Mesenchymal stem cell (in vitro differentiated cells and primary cell): ENCODE measurements at regions not wholly inside any gene's neighbourhood (a gene's known extent, or its start where the extent isn't known, plus 50 kb on each side); places are given as distances from the start of the nearest gene placed in this dataset.

Experiments
- DNase-seq: peaks from one replicate; pipeline ENCODE4 v3.0.0-alpha.2; 2013
- H2AFZ ChIP-seq: one replicate; pipeline ENCODE4 v1.6.1; 2013; ENCODE audit warnings: low read depth, mild to moderate bottlenecking, control low read depth, inconsistent platforms, low read length, moderate library complexity
- H2AK5ac ChIP-seq: 2 replicates; pipeline ENCODE4 v1.6.1; 2013; ENCODE audit warnings: low read length, moderate library complexity, mild to moderate bottlenecking, inconsistent platforms; ENCODE audit not compliant: severe bottlenecking
- H2BK120ac ChIP-seq: one replicate; pipeline ENCODE4 v1.6.1; 2013; ENCODE audit warnings: low read depth, mild to moderate bottlenecking, inconsistent platforms, low read length, moderate library complexity
- H2BK12ac ChIP-seq, 2 experiments: one replicate each; pipeline ENCODE4 v1.6.1; 2013; ENCODE audit warnings: inconsistent platforms in 2 of 2, low read length in 2 of 2, mild to moderate bottlenecking in 2 of 2, moderate library complexity in 2 of 2, control low read depth in 1 of 2
- H2BK15ac ChIP-seq: one replicate; pipeline ENCODE4 v1.6.1; 2013; ENCODE audit warnings: mild to moderate bottlenecking, low read depth, inconsistent platforms; ENCODE audit not compliant: poor library complexity, severe bottlenecking
- H2BK5ac ChIP-seq: 2 replicates; pipeline ENCODE4 v1.6.1; 2013; ENCODE audit warnings: low read depth, mild to moderate bottlenecking, low read length, control low read depth, inconsistent platforms; ENCODE audit not compliant: poor library complexity, severe bottlenecking
- H3K14ac ChIP-seq, 2 experiments: one replicate each; pipeline ENCODE4 v1.6.1; 2013; ENCODE audit warnings: inconsistent platforms in 2 of 2, low read length in 2 of 2, control low read depth in 1 of 2, mild to moderate bottlenecking in 1 of 2, moderate library complexity in 1 of 2
- H3K18ac ChIP-seq, 2 experiments: one replicate each; pipeline ENCODE4 v1.6.1; 2013; ENCODE audit warnings: inconsistent platforms in 2 of 2, low read length in 2 of 2, control low read depth in 1 of 2, low read depth in 1 of 2, mild to moderate bottlenecking in 1 of 2
- H3K23ac ChIP-seq, 2 experiments: one replicate each; pipeline ENCODE4 v1.6.1; 2013; ENCODE audit warnings: inconsistent platforms in 2 of 2, low read length in 2 of 2, mild to moderate bottlenecking in 2 of 2, moderate library complexity in 2 of 2, control low read depth in 1 of 2
- H3K27ac ChIP-seq: 2 replicates; pipeline ENCODE4 v1.5.1; 2013; ENCODE audit warnings: mild to moderate bottlenecking, moderate library complexity, low read length, control low read depth, inconsistent platforms; ENCODE audit not compliant: poor library complexity, severe bottlenecking
- H3K27me3 ChIP-seq, 2 experiments: 2 replicates each; pipeline versions ENCODE4 v1.6.1 to v1.7.0; 2013; ENCODE audit warnings: low read length in 2 of 2, mild to moderate bottlenecking in 2 of 2, moderate library complexity in 2 of 2, control low read depth in 1 of 2, inconsistent platforms in 1 of 2; ENCODE audit not compliant: control insufficient read depth in 1 of 2, insufficient read depth in 1 of 2
- H3K36me3 ChIP-seq, 2 experiments: 2 replicates each; pipeline versions ENCODE4 v1.6.1 to v1.7.0; 2013; ENCODE audit warnings: low read length in 2 of 2, control low read depth in 1 of 2, inconsistent platforms in 1 of 2, low read depth in 1 of 2, mild to moderate bottlenecking in 1 of 2; ENCODE audit not compliant: insufficient read depth in 2 of 2, control insufficient read depth in 1 of 2
- H3K4ac ChIP-seq, 2 experiments: one replicate each; pipeline ENCODE4 v1.6.1; 2013; ENCODE audit warnings: inconsistent platforms in 2 of 2, low read length in 2 of 2, mild to moderate bottlenecking in 2 of 2, moderate library complexity in 2 of 2, control low read depth in 1 of 2, low read depth in 1 of 2
- H3K4me1 ChIP-seq: 2 replicates; pipeline ENCODE4 v1.6.1; 2013; ENCODE audit warnings: low read depth, low read length, control low read depth; ENCODE audit not compliant: control insufficient read depth, insufficient read depth
- H3K4me2 ChIP-seq: 2 replicates; pipeline ENCODE4 v1.6.1; 2013; ENCODE audit warnings: low read length, mild to moderate bottlenecking, inconsistent platforms; ENCODE audit not compliant: poor library complexity, severe bottlenecking
- H3K4me3 ChIP-seq, 2 experiments: 2 replicates each; pipeline versions ENCODE4 v1.5.1 to v1.7.0; 2013; ENCODE audit warnings: low read length in 2 of 2, mild to moderate bottlenecking in 2 of 2, control low read depth in 1 of 2, low read depth in 1 of 2; ENCODE audit not compliant: insufficient read depth in 1 of 2
- H3K79me1 ChIP-seq: replicated peaks from 2 replicates; pipeline ENCODE4 v1.6.1; 2013; ENCODE audit warnings: mild to moderate bottlenecking, control low read depth, low read length, inconsistent platforms; ENCODE audit not compliant: poor library complexity, severe bottlenecking
- H3K9ac ChIP-seq: 2 replicates; pipeline ENCODE4 v1.7.0; 2013; ENCODE audit warnings: mild to moderate bottlenecking, low read length, moderate library complexity
- H3K9me3 ChIP-seq: 2 replicates; pipeline ENCODE4 v1.7.0; 2013; ENCODE audit warnings: mild to moderate bottlenecking, low read length; ENCODE audit not compliant: control insufficient read depth
- H4K8ac ChIP-seq: one replicate; pipeline ENCODE4 v1.6.1; 2013; ENCODE audit warnings: inconsistent platforms, mild to moderate bottlenecking, low read length, moderate library complexity
- H4K91ac ChIP-seq: one replicate; pipeline ENCODE4 v1.6.1; 2013; ENCODE audit warnings: mild to moderate bottlenecking, low read length, inconsistent platforms
- WGBS: methylation state at CpG from one replicate; pipeline ENCODE4 v1.1.7; 2013; ENCODE audit warnings: mixed read lengths; 5-methylcytosine and 5-hydroxymethylcytosine counted together

DNA sequence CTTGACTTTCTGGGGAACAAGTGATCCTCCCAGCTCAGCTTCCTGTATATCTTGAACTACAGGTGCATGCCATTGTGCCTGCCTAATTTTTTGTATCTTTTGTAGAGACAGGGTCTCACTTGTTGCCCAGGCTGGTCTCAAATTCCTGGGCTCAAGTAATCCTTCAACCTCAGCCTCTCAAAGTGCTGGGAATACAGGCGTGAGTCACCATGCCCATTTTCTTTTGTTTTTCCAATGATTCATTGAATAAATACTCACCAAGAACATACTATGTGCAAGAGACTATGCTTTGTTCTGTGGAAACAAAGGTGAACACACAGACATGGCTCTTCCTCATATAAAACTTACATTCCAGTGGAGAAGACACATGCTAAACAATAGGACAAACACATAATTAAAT lies 407.8 kb upstream of the DAB1 start:
- no peak overlapping the region for H4K8ac ChIP-seq
- H3K4me2 ChIP-seq, result no peak overlapping the region

DNA sequence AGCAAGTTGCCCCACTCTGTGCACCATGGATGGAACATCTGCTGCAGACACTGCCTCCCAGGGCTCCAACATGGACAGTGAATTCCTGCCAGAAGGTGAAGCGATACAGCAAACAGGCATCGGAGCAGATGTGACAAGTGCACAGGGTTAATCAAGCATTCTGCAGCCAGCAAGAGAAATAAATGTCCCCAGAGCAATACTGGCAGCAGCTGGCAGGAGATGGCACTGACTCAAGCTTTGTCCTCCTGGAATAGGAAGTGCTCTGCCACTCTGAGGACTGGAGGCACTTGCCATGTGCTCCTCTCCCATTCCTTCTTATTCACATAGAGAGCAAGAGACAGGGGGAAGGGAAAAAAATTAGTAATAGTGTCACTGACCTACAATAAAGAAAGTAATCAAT lies 402.7 kb upstream of the DAB1 start:
- Histone ChIP-seq H4K8ac (no peak overlapping the region), H3K4me1 (no peaks in the 10 kb centered on the region)

More for the DNA sequence above, 407.8 kb upstream of the DAB1 start:
- H3K23ac ChIP-seq, result no peak overlapping the region
- no peak overlapping the region for H3K27ac ChIP-seq
- H2BK5ac ChIP-seq, result no peak overlapping the region
- WGBS, result 60% methylated on average over 1 of the region's 1 CpG
- no peak overlapping the region for H2AK5ac ChIP-seq
- no peak overlapping the region for H3K4me3 ChIP-seq
- H3K36me3 ChIP-seq, result no peaks in the 10 kb centered on the region
- no peak overlapping the region for H4K91ac ChIP-seq
- no peak overlapping the region for H2AFZ ChIP-seq
- no peak overlapping the region for H3K14ac ChIP-seq
- no peak for DNase-seq
- H3K79me1 ChIP-seq, result no peaks in the 10 kb centered on the region
- H2BK12ac ChIP-seq, result no peak overlapping the region
- H3K9me3 ChIP-seq, result no peaks in the 10 kb centered on the region
- H3K18ac ChIP-seq, result no peak overlapping the region
- H3K4ac ChIP-seq, result no peak overlapping the region
- no peaks in the 10 kb centered on the region for H3K27me3 ChIP-seq
- H3K9ac ChIP-seq, result no peak overlapping the region
- H2BK120ac ChIP-seq, result no peak overlapping the region
- H3K4me1 ChIP-seq, result no peaks in the 10 kb centered on the region
- H2BK15ac ChIP-seq, result no peak overlapping the region

DNA sequence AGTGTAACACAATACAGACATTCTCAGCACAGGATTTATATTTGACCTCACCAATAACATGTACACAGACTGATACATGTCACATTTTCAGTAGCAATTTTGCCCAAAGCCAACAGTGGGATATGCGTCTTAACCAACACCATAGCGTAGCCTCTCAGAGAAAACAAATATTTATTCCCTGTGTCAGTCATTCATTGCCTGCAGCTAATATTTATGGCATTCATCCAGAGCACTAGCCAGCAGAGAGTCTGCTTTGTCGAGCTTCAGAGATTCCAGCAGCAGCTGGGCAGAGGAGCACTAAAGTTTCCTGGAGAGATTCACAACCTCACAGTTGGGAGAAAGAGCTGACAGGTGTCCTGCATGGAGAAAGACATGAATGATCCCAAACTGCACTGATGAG lies 400.7 kb upstream of the DAB1 start:
- Histone ChIP-seq H2BK120ac (no peak overlapping the region), H3K4me1 (no peaks in the 10 kb centered on the region), H3K4me3 (no peak overlapping the region), H4K8ac (no peak overlapping the region), H3K14ac (no peak overlapping the region), H4K91ac (no peak overlapping the region), H2BK15ac (no peak overlapping the region), H3K23ac (no peak overlapping the region), H2AK5ac (no peak overlapping the region), H3K36me3 (no peaks in the 10 kb centered on the region), H3K9ac (no peak overlapping the region), H2AFZ (no peak overlapping the region), H3K9me3 (no peaks in the 10 kb centered on the region), H3K27ac (no peak overlapping the region), H3K4ac (no peak overlapping the region), H3K4me2 (no peak overlapping the region), H3K79me1 (no peaks in the 10 kb centered on the region), H2BK5ac (no peak overlapping the region), H2BK12ac (no peak overlapping the region), H3K27me3 (no peaks in the 10 kb centered on the region), H3K18ac (no peak overlapping the region)
- no peak for DNase-seq
- 40% methylated on average over 3 of the region's 3 CpGs for WGBS

More for the DNA sequence above, 402.7 kb upstream of the DAB1 start:
- no peak overlapping the region for H2AFZ ChIP-seq
- no peak overlapping the region for H2AK5ac ChIP-seq
- DNase-seq, result no peak
- no peak overlapping the region for H2BK15ac ChIP-seq
- no peak overlapping the region for H2BK5ac ChIP-seq
- no peak overlapping the region for H3K14ac ChIP-seq
- no peaks in the 10 kb centered on the region for H3K9me3 ChIP-seq
- no peak overlapping the region for H3K9ac ChIP-seq
- no peak overlapping the region for H3K4me2 ChIP-seq
- H3K18ac ChIP-seq, result no peak overlapping the region
- H3K4ac ChIP-seq, result no peak overlapping the region
- no peaks in the 10 kb centered on the region for H3K27me3 ChIP-seq
- no peak overlapping the region for H2BK12ac ChIP-seq
- H3K27ac ChIP-seq, result no peak overlapping the region
- no peak overlapping the region for H2BK120ac ChIP-seq
- H3K4me3 ChIP-seq, result no peak overlapping the region
- no peak overlapping the region for H3K23ac ChIP-seq
- H4K91ac ChIP-seq, result no peak overlapping the region
- H3K36me3 ChIP-seq, result no peaks in the 10 kb centered on the region
- 85% methylated on average over 2 of the region's 2 CpGs for WGBS
- H3K79me1 ChIP-seq, result no peaks in the 10 kb centered on the region

DNA sequence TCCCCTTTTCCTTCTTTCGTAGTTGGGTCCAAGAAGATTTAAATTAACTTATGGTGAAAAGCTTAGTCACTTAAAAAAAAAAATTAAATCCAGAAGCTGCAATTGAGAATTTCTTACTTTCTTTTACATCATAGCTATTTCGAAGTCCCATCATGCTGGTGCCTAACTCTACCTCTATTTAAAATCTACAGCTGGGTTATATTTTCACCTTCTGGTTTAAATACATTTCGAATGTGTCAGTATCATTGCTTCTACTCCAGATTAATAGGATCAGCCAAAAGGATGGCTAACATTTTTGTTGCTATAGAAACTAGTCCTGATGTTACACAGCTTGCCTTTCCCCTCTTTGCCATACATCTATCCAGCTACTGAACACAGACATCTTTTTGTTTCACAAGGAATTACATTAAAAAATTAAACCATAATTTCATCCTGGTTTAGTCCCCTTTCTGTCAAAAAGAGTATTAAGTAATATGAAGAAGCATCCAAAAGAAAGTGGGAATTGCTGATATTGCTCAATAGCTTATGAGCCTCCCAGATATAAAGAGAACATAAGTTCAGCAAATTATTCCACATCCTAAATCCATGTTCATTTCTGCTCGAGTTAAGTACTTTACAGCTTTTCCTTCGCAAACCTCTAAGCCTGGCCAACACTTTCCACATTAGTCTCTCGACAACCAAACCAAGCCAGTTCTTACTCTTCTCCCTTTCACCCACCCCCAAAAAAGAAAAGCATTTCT lies 396.7 kb upstream of the DAB1 start:
- Histone ChIP-seq H2BK5ac (no peak overlapping the region), H3K27ac (no peak overlapping the region), H2BK12ac (no peak overlapping the region), H3K4me3 (no peak overlapping the region), H3K9me3 (no peaks in the 10 kb centered on the region), H4K91ac (no peak overlapping the region), H4K8ac (no peak overlapping the region), H3K4me1 (no peaks in the 10 kb centered on the region), H3K79me1 (no peaks in the 10 kb centered on the region), H2BK120ac (no peak overlapping the region), H3K4me2 (no peak overlapping the region), H3K14ac (no peak overlapping the region), H3K36me3 (no peaks in the 10 kb centered on the region), H2AFZ (no peak overlapping the region), H3K18ac (no peak overlapping the region), H3K27me3 (no peaks in the 10 kb centered on the region), H2AK5ac (no peak overlapping the region), H3K23ac (no peak overlapping the region), H2BK15ac (no peak overlapping the region), H3K9ac (no peak overlapping the region), H3K4ac (no peak overlapping the region)
- no peak for DNase-seq
- 69% methylated on average over 5 of the region's 6 CpGs for WGBS
